ENCODE measurements at regions not wholly inside any gene's neighbourhood (a gene's known extent, or its start where the extent isn't known, plus 50 kb on each side); places are given as distances from the start of the nearest gene placed in this dataset.
"Not testable (repeated sequence)": the region's sequence is repeated elsewhere in the genome, so short reads cannot be mapped to it uniquely, and the experiment has no call there.

- intact Hi-C loops (cut with micrococcal nuclease), result no loop called here
Observed at GRCh38 chr13:100815476-100816046, 141.0 kb upstream of the TMTC4 start.

GRCh38 chr13:100812982-100813584 lies 138.5 kb upstream of the TMTC4 start:
- intact Hi-C loops (cut with micrococcal nuclease), result no loop called here

- intact Hi-C loops (cut with micrococcal nuclease), result no loop called here
Observed at GRCh38 chr13:100811928-100812327, 137.3 kb upstream of the TMTC4 start.

- intact Hi-C loops (cut with micrococcal nuclease), result no loop called here
Observed at GRCh38 chr13:100811024-100811865, 136.7 kb upstream of the TMTC4 start.

- intact Hi-C loops (cut with micrococcal nuclease), result no loop called here
Observed at GRCh38 chr13:100810481-100810880, 135.9 kb upstream of the TMTC4 start.

- intact Hi-C loops (cut with micrococcal nuclease), result no loop called here
Observed at GRCh38 chr13:100809856-100810255, 135.3 kb upstream of the TMTC4 start.

GRCh38 chr13:100809129-100809390 lies 134.5 kb upstream of the TMTC4 start:
- intact Hi-C loops (cut with micrococcal nuclease), result no loop called here

- intact Hi-C loops (cut with micrococcal nuclease), result no loop called here
Observed at GRCh38 chr13:100808330-100809128, 133.9 kb upstream of the TMTC4 start.

- intact Hi-C loops (cut with micrococcal nuclease), result no loop called here
Observed at GRCh38 chr13:100803091-100803490, 128.5 kb upstream of the TMTC4 start.

GRCh38 chr13:100800283-100800875 lies 125.8 kb upstream of the TMTC4 start:
- intact Hi-C loops (cut with micrococcal nuclease), result no loop called here

- intact Hi-C loops (cut with micrococcal nuclease), result no loop called here
Observed at GRCh38 chr13:100798739-100799361, 124.3 kb upstream of the TMTC4 start.

- intact Hi-C loops (cut with micrococcal nuclease), result no loop called here
Observed at GRCh38 chr13:100797921-100798320, 123.3 kb upstream of the TMTC4 start.

GRCh38 chr13:100796463-100796862 lies 121.9 kb upstream of the TMTC4 start:
- intact Hi-C loops (cut with micrococcal nuclease), result no loop called here

GRCh38 chr13:100794575-100794974 lies 120.0 kb upstream of the TMTC4 start:
- intact Hi-C loops (cut with micrococcal nuclease), result no loop called here

GRCh38 chr13:100790405-100790804 lies 115.8 kb upstream of the TMTC4 start:
- intact Hi-C loops (cut with micrococcal nuclease), result no loop called here

GRCh38 chr13:100789968-100790367 lies 115.4 kb upstream of the TMTC4 start:
- intact Hi-C loops (cut with micrococcal nuclease), result no loop called here

- intact Hi-C loops (cut with micrococcal nuclease), result no loop called here
Observed at GRCh38 chr13:100789481-100789880, 114.9 kb upstream of the TMTC4 start.

- intact Hi-C loops (cut with micrococcal nuclease), result no loop called here
Observed at GRCh38 chr13:100789025-100789424, 114.4 kb upstream of the TMTC4 start.

- intact Hi-C loops (cut with micrococcal nuclease), result no loop called here
Observed at GRCh38 chr13:100788540-100788939, 113.9 kb upstream of the TMTC4 start.

GRCh38 chr13:100787899-100788298 lies 113.3 kb upstream of the TMTC4 start:
- intact Hi-C loops (cut with micrococcal nuclease), result no loop called here

GRCh38 chr13:100776686-100777085 lies 102.1 kb upstream of the TMTC4 start:
- intact Hi-C loops (cut with micrococcal nuclease), result not testable (repeated sequence)
